ENCODE measurements at regions not wholly inside any gene's neighbourhood (a gene's known extent, or its start where the extent isn't known, plus 50 kb on each side); places are given as distances from the start of the nearest gene placed in this dataset.

GRCh38 chr9:92234514-92234913, 59.0 kb downstream of the IARS1 start (continued):
- no peak for TF ChIP-seq ASH2L (IDR thresholded peaks at IDR 0.05; ENCODE audit: low read length)
- TF ChIP-seq YY1 (IDR thresholded peaks at IDR 0.05; ENCODE audit: low read depth, low read length) = no peak

Measured in H1 (cell line).